Thyroid gland (tissue), 4 donors: ENCODE measurements at regions not wholly inside any gene's neighbourhood (a gene's known extent, or its start where the extent isn't known, plus 50 kb on each side); places are given as distances from the start of the nearest gene placed in this dataset.
"Not testable (repeated sequence)": the region's sequence is repeated elsewhere in the genome, so short reads cannot be mapped to it uniquely, and the experiment has no call there.

ENCODE experiments used
- DNase-seq, 2 donors: peaks; one replicate each; pipeline ENCODE4 v3.0.0-alpha.2; 2019
- H3K27ac ChIP-seq, 3 donors: fragments of 200-600 bp; sonication (generic); 1 replicate in 2 of 3; 2 replicates in 1 of 3; pipeline ENCODE4 v1.5.1; 2016 to 2019; ENCODE audit warnings: mild to moderate bottlenecking in 1 of 3, moderate library complexity in 1 of 3
- H3K27me3 ChIP-seq: fragments of 200-600 bp; sonication (generic); one replicate; pipeline ENCODE4 v1.5.1; 2019
- H3K36me3 ChIP-seq, 2 donors: fragments of 200-600 bp; sonication (generic); one replicate each; pipeline ENCODE4 v1.5.1; 2016 to 2019
- H3K4me1 ChIP-seq, 2 donors: fragments of 200-600 bp; sonication (generic); one replicate each; pipeline ENCODE4 v1.5.1; 2017 to 2019
- H3K4me3 ChIP-seq, 3 donors: fragments of 200-600 bp; sonication (generic); replicated peaks in 1 of 3; 1 replicate in 2 of 3; 2 replicates in 1 of 3; pipeline ENCODE4 v1.5.1; 2016; ENCODE audit warnings: mild to moderate bottlenecking in 1 of 3
- H3K9me3 ChIP-seq: fragments of 200-600 bp; sonication (generic); one replicate; pipeline ENCODE4 v1.5.1; 2017
- POLR2A ChIP-seq, 2 donors: fragments of 450-650 bp; IDR thresholded peaks; one replicate each; pipeline ENCODE4 v1.6.1; 2017; ENCODE audit warnings: antibody characterized with exemption in 2 of 2, mild to moderate bottlenecking in 2 of 2, moderate library complexity in 1 of 2
- WGBS, 2 donors: methylation state at CpG; one replicate each; pipeline ENCODE4 v1.1.5; 2017; 5-methylcytosine and 5-hydroxymethylcytosine counted together
- intact Hi-C: fragments of 100-400 bp; cut with DNase I; formaldehyde crosslinking; loops from one replicate; pipeline ENCODE4 v1.15.1; 2023
- TF ChIP-seq, protein P1 (sequence below), 6 experiments: fragments of 200-600 bp in 3 of 6; fragments of 450-650 bp in 3 of 6; sonication (generic) in 3 of 6; IDR thresholded peaks; one replicate each; pipeline ENCODE4 v1.5.1; 2016 to 2019; ENCODE audit warnings: antibody characterized with exemption in 6 of 6, mild to moderate bottlenecking in 2 of 6, inconsistent platforms in 1 of 6, moderate library complexity in 1 of 6

DNA sequence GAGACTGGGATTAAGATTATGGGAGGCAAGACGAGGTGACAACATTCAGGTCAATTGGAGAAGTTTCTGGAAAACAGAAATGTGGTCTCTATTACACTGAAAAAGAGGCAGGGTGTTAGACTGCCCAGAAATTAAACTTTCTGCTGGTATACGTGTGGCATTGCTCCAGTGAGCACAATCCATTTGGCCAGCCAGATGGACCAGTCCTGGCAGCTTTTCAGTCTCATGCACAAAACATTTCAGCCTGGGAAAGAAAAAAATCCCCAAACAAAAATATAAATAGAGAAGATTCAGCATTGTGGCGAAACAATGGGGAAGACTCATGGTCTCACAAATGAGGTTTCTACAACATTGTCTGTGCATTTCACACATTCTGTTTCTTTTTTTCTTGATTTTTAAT is 113.9 kb downstream of the HNMT start:
- TF ChIP-seq POLR2A (IDR thresholded peaks at IDR 0.05), result no peak
- TF ChIP-seq, protein P1, sequence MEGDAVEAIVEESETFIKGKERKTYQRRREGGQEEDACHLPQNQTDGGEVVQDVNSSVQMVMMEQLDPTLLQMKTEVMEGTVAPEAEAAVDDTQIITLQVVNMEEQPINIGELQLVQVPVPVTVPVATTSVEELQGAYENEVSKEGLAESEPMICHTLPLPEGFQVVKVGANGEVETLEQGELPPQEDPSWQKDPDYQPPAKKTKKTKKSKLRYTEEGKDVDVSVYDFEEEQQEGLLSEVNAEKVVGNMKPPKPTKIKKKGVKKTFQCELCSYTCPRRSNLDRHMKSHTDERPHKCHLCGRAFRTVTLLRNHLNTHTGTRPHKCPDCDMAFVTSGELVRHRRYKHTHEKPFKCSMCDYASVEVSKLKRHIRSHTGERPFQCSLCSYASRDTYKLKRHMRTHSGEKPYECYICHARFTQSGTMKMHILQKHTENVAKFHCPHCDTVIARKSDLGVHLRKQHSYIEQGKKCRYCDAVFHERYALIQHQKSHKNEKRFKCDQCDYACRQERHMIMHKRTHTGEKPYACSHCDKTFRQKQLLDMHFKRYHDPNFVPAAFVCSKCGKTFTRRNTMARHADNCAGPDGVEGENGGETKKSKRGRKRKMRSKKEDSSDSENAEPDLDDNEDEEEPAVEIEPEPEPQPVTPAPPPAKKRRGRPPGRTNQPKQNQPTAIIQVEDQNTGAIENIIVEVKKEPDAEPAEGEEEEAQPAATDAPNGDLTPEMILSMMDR (IDR thresholded peaks at IDR 0.05), result no peak
- Histone ChIP-seq H3K27ac (no peak overlapping the region), H3K4me3 (no peak overlapping the region), H3K9me3 (no peaks in the 10 kb centered on the region), H3K4me1 (no peaks in the 10 kb centered on the region), H3K36me3 (no peaks in the 10 kb centered on the region), H3K27me3 (no peaks in the 10 kb centered on the region)
- 67 to 69% methylated on average over 3 of the region's 3 CpGs for WGBS, 2 donors
- DNase-seq, result no peak
- intact Hi-C loops, result no loop called here

DNA sequence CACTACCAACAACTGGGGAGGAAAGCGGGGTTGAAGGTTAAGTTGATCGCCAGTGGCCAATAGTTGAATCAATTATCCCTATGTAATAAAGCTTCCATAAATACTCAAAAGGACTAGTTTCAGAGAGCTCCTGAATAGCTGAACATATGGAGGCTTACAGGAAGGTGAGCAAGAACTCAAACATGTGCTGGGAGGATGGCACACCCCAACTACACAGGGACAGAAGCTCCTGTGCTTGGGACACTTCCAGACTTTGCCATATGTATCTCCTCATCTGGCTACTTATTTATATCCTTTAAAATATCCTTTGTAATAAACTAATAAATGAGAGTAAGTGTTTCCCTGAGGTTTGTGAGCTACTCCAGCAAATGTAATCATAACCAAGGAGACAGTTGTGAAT is 115.7 kb downstream of the HNMT start:
- TF ChIP-seq, protein P1 (IDR thresholded peaks at IDR 0.05), result no peak
- no peak for TF ChIP-seq POLR2A (IDR thresholded peaks at IDR 0.05)
- intact Hi-C loops, result no loop called here
- Histone ChIP-seq H3K4me3 (no peak overlapping the region), H3K27me3 (no peaks in the 10 kb centered on the region), H3K9me3 (no peaks in the 10 kb centered on the region), H3K36me3 (no peaks in the 10 kb centered on the region), H3K4me1 (no peaks in the 10 kb centered on the region), H3K27ac (no peak overlapping the region)
- WGBS, 2 donors, result 91 to 96% methylated on average over 2 of the region's 2 CpGs
- DNase-seq, result no peak

DNA sequence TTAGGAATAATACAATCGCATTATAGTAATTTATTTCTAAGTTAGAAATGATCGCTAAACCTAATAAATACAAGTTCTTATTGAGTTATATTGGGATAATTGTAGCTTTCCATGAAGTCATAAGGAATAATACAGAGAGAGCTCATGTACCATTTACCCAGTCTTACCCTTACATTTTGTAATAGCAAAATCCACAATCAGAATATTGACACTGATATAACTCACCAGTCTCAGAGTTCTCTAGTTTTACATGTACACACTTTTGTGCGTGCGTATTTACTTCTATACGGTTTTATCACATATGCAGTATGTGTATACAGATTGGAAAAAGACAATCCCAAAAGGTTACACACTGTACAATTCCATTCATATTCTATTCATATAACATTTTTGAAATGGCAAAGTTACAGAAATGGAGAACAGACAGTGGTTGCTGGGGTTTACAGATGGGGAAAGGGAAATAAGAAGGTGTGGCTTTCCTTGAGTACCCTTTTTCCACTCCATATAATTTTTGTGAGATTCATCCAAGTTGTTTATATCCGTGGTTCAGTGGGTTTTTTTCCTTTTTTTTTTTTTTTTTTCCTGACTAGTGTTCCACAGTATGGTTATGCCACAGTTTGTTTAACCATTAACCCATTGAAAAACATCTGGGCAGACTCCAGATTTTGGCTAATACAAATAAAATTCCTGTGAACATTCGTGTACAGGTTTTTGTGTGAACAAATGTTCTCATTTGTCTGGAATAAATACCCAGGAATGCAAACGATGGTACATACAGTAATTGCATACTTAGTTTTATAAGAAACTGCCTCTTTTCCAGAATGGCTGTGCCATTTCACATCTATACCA is 117.2 kb downstream of the HNMT start:
- 63 to 65% methylated on average over 8 of the region's 8 CpGs for WGBS, 2 donors
- Histone ChIP-seq H3K9me3 (no peaks in the 10 kb centered on the region), H3K27ac (no peak overlapping the region), H3K36me3 (no peaks in the 10 kb centered on the region), H3K4me3 (no peak overlapping the region), H3K4me1 (no peaks in the 10 kb centered on the region), H3K27me3 (no peaks in the 10 kb centered on the region)
- TF ChIP-seq POLR2A (IDR thresholded peaks at IDR 0.05), result no peak
- TF ChIP-seq, protein P1 (IDR thresholded peaks at IDR 0.05), result no peak
- DNase-seq, result no peak
- intact Hi-C loops, result no loop called here

DNA sequence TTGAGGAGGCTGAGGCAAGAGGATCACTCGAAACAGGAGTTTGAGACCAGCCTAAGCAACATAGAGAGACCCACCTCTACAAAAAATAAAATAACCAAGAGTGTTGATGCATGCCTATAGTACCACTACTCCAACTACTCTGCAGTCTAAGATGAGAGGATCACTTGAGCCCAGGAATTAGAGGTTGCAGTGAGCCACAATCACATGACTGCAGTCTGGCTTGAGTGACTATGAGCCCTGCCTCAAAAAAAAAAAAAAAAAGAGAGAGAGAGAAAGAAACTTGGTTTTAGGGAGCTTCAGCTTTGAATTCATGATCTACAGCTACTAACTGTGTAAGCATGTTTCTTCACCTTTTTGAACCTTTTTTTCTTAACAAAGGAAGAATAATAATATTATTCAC is 119.9 kb downstream of the HNMT start:
- Histone ChIP-seq H3K27ac (no peak overlapping the region), H3K9me3 (no peaks in the 10 kb centered on the region), H3K4me3 (no peak overlapping the region), H3K4me1 (no peaks in the 10 kb centered on the region), H3K27me3 (no peaks in the 10 kb centered on the region), H3K36me3 (no peaks in the 10 kb centered on the region)
- TF ChIP-seq POLR2A (IDR thresholded peaks at IDR 0.05), result no peak
- TF ChIP-seq, protein P1 (IDR thresholded peaks at IDR 0.05), result no peak
- 68 to 69% methylated on average over 1 of the region's 1 CpG for WGBS, 2 donors
- DNase-seq, result no peak
- intact Hi-C loops, result no loop called here

DNA sequence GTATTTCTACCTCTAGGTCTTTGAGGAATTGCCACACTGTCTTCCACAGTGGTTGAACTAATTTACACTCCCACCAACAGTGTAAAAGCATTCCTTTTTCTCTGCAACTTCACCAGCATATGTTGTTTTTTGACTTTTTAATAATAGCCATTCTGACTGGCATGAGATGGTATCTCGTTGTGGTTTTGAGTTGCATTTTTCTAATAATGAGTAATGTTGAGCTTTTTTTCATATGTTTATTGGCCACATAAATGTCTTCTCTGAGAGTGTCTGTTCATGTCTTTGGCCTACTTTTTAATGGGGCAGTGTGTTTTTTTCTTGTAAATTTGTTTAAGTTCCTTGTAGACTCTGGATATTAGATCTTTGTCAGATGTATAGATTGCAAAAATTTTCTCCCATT is 121.2 kb downstream of the HNMT start:
- H3K27ac ChIP-seq, intact Hi-C loops, H3K4me1 ChIP-seq, H3K4me3 ChIP-seq, H3K36me3 ChIP-seq, DNase-seq, H3K27me3 ChIP-seq, H3K9me3 ChIP-seq: not testable (repeated sequence)
- WGBS, 2 donors, result 79 to 88% methylated on average over 1 of the region's 1 CpG
